ENCODE measurements at regions not wholly inside any gene's neighbourhood (a gene's known extent, or its start where the extent isn't known, plus 50 kb on each side); places are given as distances from the start of the nearest gene placed in this dataset.
A peak's percentile ranks its signal among the peaks of the same experiment; 100 is the strongest.

- no peak for DNase-seq (ENCODE audit: low read depth in 2 of 2)
Observed at GRCh38 chr2:173419506-173419905, 64.8 kb downstream of the CDCA7 start.

DNA sequence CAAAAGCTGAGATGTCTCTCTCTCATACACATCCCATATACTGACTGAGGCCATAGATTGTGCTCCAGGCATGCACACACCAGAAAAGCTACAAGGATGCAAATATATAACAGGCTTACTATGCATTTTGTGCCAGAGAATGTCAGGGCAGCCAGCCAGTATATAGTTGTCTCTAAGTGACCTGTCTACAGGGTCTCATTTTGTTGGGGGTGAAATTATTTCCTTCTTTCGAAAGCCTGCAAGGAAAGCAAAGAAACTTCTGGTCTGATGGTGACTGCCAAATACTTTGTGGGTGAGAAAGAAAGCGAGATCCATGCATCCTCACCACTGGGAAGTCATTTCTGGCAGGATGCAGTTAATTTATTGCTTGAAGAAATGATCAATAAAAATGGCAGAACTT, 70.2 kb downstream of the CDCA7 start:
- DNase-seq (ENCODE audit: low read depth in 2 of 2), result peak; percentile 81 to 82

- peak in 1 of 2 experiments; percentile 38 for DNase-seq (ENCODE audit: low read depth in 2 of 2)
Observed at GRCh38 chr2:173427887-173428668, 73.4 kb downstream of the CDCA7 start.

GRCh38 chr2:173431191-173431590, 76.5 kb downstream of the CDCA7 start:
- DNase-seq (ENCODE audit: low read depth in 2 of 2), result no peak

DNA sequence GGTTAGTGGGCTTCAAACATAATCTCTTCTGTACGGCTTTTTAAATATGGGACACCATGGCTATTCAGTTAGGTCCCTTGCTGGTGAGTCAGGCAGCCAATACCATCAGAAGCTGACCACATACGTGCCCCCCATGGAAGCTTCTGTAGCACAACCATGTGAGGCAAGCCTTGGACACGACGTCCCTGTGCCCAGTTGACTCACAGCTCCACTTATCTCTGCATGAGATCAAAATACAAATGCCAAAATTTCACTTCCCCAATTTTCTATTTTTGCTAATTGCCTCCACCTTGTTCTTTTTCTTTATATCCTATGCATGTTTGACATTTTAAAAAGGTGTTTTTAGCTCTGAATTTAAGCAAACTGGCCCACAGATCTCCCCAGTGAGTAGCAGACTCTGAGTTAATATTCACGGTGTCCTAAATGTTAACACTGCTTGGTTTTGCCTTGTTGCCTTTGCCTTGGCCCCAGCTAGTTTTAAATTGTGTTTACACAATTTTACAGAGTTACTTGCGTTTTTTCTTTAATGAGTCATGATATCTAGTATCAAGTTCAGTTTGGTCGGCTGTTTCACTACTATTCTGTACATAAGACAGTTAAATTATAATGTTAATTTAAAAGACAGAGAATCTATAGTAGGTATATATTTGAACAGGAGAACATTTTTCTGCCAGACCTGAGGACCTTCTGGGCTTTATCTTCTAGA, 77.5 kb downstream of the CDCA7 start:
- DNase-seq (ENCODE audit: low read depth in 2 of 2), result no peak

- no peak for DNase-seq (ENCODE audit: low read depth in 2 of 2)
Observed at GRCh38 chr2:173434762-173435569, 80.3 kb downstream of the CDCA7 start.

DNA sequence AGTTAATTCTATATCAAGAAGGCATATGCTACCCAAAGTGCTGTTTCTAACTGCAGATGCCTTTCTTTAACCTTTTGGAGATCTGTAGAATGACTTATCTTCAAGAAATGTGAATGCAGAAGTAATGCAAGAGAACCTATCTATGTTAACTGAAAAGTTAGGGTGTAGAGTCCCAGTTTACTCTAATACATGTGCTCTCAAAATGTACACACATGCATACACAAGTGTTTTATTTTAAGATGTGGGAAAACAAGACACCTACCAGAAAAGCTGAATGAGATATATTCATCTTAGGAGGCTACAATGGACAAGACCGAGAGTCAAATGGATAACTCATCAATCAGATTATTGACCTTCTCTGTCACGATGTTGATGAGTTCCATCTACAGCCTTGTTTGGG, 80.9 kb downstream of the CDCA7 start:
- no peak for DNase-seq (ENCODE audit: low read depth in 2 of 2)

DNA sequence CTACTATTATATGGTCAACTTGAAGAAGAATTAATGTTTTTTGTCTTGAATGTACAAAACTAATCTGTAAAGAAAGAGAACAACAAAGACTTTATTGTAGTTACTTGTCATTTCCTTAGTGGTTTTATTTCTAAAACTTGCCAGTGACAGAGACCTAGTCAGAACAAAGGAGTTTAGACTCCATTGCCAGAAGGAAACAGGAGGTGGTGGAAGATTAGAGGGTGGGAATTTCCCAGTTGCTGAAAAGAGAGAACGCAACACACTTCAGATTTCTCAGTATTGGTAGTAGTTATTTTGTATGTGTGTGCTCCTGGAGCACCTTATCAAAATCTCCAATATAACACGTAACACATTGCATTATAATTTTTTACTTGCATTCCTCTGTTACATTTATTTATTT, 81.4 kb downstream of the CDCA7 start:
- DNase-seq (ENCODE audit: low read depth in 2 of 2), result no peak

DNA sequence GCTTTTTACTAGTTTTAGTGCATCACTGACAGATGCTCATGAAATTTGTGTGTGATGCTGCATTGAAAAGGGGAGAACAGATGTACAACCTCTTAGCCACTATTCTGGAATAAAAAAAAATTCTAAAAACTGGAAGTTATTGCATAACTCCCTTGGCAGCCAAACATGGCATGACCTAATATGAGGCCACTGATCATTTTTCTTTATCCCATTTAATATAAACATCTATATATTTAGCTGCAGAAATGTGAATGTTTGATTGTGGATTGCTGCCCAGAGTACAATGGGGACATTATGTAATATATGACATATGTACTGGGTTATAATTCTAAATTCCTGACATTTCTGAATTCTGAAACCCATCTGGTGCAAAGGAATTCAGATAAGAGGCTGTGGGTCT, 86.5 kb downstream of the CDCA7 start:
- peak; percentile 35 to 46 for DNase-seq (ENCODE audit: low read depth in 2 of 2)

GRCh38 chr2:173442542-173442941, 87.9 kb downstream of the CDCA7 start:
- no peak for DNase-seq (ENCODE audit: low read depth in 2 of 2)

DNA sequence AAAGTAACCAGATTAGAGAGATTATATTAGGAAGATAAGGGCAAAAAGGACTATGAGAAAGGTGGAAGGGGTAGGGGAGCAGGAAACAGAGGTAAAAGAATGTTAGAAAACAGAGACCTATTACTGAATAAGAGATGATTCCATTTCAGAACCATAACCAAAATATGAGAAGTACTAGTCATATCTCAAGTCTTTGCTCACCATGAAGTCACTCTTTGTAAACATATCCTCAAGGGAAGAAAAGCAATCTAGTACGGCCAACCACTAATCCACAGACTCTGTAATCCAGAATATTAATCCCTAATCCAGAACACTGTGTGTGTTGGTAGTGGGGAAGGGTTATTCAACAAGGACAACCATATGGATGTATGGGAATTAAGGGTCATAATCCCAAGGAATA, 92.0 kb downstream of the CDCA7 start:
- no peak for DNase-seq (ENCODE audit: low read depth in 2 of 2)

DNA sequence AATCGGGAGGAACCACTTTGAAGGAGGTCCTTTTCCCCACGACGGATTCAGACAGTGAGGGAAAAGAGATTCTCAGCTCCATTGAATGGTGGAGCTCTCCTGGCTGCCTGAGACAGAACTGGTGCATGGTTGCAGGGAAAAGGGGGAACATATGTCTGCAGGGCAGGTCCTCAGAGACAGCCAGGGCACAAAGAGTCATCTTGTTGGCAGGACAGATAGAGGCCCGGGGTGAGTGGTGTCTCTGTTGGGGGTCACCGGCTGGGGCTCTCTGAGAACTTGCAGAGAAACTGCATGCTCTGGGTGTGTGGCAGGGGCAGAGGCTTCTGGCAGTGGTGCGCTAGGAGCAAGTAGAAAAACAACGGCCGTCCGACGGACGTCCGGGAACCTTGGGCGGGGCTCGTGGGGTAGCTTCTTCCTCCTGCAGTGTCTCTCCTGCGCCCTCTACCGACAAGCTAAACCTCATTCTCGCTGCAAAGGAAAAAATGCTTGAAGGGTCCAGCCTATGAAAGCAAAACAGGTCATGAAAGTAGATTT, 94.3 kb downstream of the CDCA7 start:
- DNase-seq (ENCODE audit: low read depth in 2 of 2), result peak; percentile 56 to 62

GRCh38 chr2:173451118-173451517, 96.4 kb downstream of the CDCA7 start:
- DNase-seq (ENCODE audit: low read depth in 2 of 2), result no peak

DNA sequence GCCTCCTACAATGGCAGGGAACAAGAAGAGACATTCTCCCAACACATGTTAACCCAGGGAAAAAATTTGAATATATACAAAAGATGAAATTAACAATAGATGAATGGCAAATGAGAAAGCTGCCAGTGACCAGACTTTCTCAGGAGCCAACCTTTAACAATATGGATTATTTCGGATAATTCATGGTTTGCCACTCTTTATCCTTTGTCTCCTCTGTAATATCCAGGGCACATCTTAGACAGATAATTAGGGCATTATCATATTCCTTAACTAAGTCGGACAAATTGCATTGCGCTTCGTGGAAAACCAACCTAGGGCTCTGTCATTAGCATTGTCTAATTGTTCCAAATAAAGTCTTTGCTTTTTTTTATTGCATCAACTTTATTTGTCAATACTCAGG, 97.3 kb downstream of the CDCA7 start:
- DNase-seq (ENCODE audit: low read depth in 2 of 2), result no peak

- DNase-seq (ENCODE audit: low read depth in 2 of 2), result no peak
Observed at GRCh38 chr2:173452416-173452815, 97.7 kb downstream of the CDCA7 start.

GRCh38 chr2:173456960-173457359, 102.3 kb downstream of the CDCA7 start:
- DNase-seq (ENCODE audit: low read depth in 2 of 2), result no peak

DNA sequence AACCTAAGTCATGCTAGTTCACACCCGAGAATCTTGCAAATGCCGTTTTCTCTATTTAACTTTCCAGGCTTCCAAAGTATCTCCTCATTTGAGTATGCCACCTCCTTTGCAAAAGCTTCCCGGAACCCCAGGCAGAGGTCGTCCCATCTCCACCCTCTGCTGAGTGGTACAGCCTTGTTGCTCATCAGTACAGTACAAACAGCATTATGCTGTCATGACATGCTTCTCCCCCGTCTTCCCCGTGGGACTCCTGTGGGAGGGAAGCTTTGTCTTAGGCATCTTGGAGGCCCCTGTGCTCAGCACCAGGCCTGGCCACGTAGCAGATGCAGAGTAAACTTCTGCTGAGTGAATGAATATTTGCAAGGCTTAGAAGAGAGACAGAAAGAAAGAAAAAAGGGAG, 102.7 kb downstream of the CDCA7 start:
- no peak for DNase-seq (ENCODE audit: low read depth in 2 of 2)

- DNase-seq (ENCODE audit: low read depth in 2 of 2), result no peak
Observed at GRCh38 chr2:173458991-173459780, 104.5 kb downstream of the CDCA7 start.

DNA sequence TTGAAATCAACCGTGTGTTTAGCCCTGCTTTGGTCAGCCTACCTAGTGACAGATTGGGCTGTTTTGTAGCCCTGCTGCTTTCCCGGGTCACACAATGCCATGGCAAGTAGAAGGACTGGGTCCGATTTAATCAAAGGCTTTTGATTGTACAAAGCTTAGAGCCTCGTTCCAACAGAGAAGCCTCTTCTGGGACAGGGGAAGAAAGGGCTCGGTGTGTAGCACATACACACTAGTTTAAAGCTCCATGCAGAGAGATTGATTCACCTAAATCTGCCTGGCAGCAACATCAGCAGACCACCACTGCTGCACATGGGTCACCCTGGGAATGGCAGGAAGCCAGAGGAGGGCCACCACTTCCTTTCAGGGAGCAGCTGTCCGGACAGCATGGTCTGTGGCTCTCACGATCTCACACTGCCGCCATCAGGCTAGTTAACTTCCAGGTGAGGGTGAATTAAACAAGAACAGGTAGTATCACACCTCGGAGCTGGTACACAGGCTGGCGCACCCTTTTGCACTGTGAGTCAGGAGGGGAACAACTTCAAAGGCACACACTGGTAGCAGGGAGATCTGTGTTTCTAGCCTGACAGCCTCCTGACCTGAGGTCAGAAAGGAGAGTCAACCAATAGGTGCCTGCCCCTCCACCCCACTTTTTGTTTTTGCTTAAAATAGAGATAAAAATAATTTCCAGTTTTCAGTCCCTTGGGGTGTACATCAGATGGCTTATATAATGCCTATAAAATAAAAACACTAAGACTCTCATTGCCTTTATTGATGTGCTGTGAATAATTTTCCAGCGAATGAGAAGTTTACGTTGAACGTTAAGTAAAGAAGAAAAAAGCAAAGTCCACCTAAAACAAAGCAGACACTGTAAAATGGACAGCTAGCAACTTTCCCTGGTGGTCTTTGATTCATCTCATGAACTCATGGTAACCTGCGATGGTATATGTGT, 108.5 kb downstream of the CDCA7 start:
- DNase-seq (ENCODE audit: low read depth in 2 of 2), result no peak

GRCh38 chr2:173463846-173464245, 109.2 kb downstream of the CDCA7 start:
- no peak for DNase-seq (ENCODE audit: low read depth in 2 of 2)

Data from fibroblast of skin of left quadriceps (primary cell).